ENCODE measurements at regions not wholly inside any gene's neighbourhood (a gene's known extent, or its start where the extent isn't known, plus 50 kb on each side); places are given as distances from the start of the nearest gene placed in this dataset.

DNA sequence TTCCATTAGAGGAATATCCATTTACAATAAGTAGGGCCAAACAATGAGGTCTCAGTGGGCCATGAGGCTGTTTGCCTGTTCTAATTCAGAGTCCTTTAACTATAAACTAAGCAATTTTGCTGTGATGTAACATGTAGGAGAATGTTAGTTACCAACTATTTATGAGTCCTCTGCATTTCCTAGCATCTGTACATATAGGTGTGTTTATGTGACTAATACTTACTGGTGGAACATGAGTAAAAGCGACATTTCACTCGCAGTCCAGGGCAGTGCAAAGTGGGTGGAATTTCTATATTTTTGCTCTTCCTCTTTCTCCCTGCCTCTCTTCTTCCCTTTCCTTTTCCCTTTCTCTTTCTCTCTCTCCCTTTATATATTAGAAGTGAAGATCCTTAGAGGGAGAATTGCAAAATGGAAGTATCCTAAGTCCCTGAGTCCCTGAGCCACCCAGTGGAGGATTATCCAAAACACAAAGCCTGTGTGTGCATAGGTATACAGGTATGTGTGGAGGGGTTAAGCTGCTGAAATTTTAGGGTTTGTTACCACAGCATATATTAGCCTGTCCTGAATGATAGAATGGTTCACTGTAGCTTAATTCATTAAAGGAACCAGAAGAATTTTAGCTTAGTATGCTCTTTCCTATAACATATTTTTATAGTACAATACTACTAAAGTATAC lies 487.0 kb upstream of the FANCL start (continued):
- TF ChIP-seq JUND (IDR thresholded peaks at IDR 0.05; ENCODE audit: low read depth, low read length): no peak

GRCh38 chr2:58721912-58722591 lies 480.9 kb upstream of the FANCL start:
- no peaks in the 10 kb centered on the region for H3K36me3 ChIP-seq (ENCODE audit: control insufficient read depth in 2 of 2, insufficient read depth in 2 of 2, low read length in 1 of 2)
- FAIRE-seq (no peak), ATAC-seq (no peak), DNase-seq (ENCODE audit: low read depth, low spot score) (no peak)
- no peaks in the 10 kb centered on the region for H3K4me1 ChIP-seq (ENCODE audit: control insufficient read depth, insufficient read depth, low read length)
- no TSS peak for BruUV-seq (replicated peaks)
- H3K27ac ChIP-seq (ENCODE audit: control insufficient read depth, insufficient read depth): no peak overlapping the region
- H2AFZ ChIP-seq (ENCODE audit: control insufficient read depth, low read depth, low read length): no peak overlapping the region
- RAD21 ChIA-PET (ENCODE audit: unreplicated experiment): no interaction called here
- CTCF ChIA-PET: no interaction called here
- H3K4me2 ChIP-seq (ENCODE audit: control insufficient read depth, insufficient read depth): no peak overlapping the region
- no peak overlapping the region for H3K9ac ChIP-seq (ENCODE audit: control insufficient read depth, insufficient read depth, low read length)
- no peaks in the 10 kb centered on the region for H3K9me3 ChIP-seq (replicated peaks; ENCODE audit: control insufficient read depth, insufficient read depth, low read length)
- intact Hi-C loops (cut with micrococcal nuclease; ENCODE audit: unreplicated experiment) (no loop called here), in situ Hi-C loops (cut with MboI) (no loop called here)
- H3K27me3 ChIP-seq (replicated peaks in 1 of 2; ENCODE audit: control insufficient read depth in 2 of 2, insufficient read depth in 2 of 2, low read length in 1 of 2): no peaks in the 10 kb centered on the region; a peak in 1 of 4 replicates
- 29% methylated on average over 4 of the region's 4 CpGs for WGBS (ENCODE audit: insufficient coverage, insufficient replicate concordance, low lambda C conversion rate, missing lambda C conversion rate)
- H3K79me2 ChIP-seq (ENCODE audit: control insufficient read depth, insufficient read depth, low read length): no peaks in the 10 kb centered on the region
- H3K4me3 ChIP-seq: no peak overlapping the region
- no peaks in the 10 kb centered on the region for H4K20me1 ChIP-seq (ENCODE audit: control insufficient read depth, insufficient read depth)
- POLR2A ChIA-PET: no interaction called here
- SMC1A ChIA-PET (ENCODE audit: uncharacterized antibody, unreplicated experiment): interaction anchor here (1.4 kb wide), 1 partner anchor 23 kb away, joined by 4 read pairs; no protein-coding TSS in a partner anchor
- TF ChIP-seq GABPA (IDR thresholded peaks at IDR 0.05; ENCODE audit: low read depth) (no peak), NR2C2 (IDR thresholded peaks at IDR 0.05; ENCODE audit: borderline replicate concordance, control insufficient read depth, insufficient read length, low read depth) (no peak), SREBF2 (IDR thresholded peaks at IDR 0.05; ENCODE audit: low read length) (no peak), MEF2B (IDR thresholded peaks at IDR 0.05; ENCODE audit: partially characterized antibody, poor library complexity, severe bottlenecking) (no peak), JUNB (IDR thresholded peaks at IDR 0.05) (no peak), POLR2AphosphoS2 (IDR thresholded peaks at IDR 0.05; ENCODE audit: low read depth, low read length) (no peak), ZBED1 (IDR thresholded peaks at IDR 0.05; ENCODE audit: borderline replicate concordance) (no peak), EZH2 (IDR thresholded peaks at IDR 0.05; ENCODE audit: borderline replicate concordance, control insufficient read depth, low read depth, low read length) (no peak), NFYB (IDR thresholded peaks at IDR 0.05; ENCODE audit: insufficient read depth, low read depth, low read length) (no peak)
- TF ChIP-seq, protein P1, sequence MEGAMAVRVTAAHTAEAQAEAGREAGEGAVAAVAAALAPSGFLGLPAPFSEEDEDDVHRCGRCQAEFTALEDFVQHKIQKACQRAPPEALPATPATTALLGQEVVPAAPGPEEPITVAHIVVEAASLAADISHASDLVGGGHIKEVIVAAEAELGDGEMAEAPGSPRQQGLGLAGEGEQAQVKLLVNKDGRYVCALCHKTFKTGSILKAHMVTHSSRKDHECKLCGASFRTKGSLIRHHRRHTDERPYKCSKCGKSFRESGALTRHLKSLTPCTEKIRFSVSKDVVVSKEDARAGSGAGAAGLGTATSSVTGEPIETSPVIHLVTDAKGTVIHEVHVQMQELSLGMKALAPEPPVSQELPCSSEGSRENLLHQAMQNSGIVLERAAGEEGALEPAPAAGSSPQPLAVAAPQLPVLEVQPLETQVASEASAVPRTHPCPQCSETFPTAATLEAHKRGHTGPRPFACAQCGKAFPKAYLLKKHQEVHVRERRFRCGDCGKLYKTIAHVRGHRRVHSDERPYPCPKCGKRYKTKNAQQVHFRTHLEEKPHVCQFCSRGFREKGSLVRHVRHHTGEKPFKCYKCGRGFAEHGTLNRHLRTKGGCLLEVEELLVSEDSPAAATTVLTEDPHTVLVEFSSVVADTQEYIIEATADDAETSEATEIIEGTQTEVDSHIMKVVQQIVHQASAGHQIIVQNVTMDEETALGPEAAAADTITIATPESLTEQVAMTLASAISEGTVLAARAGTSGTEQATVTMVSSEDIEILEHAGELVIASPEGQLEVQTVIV (IDR thresholded peaks at IDR 0.05; ENCODE audit: borderline replicate concordance, partially characterized antibody): no peak
- TF ChIP-seq, protein P2, sequence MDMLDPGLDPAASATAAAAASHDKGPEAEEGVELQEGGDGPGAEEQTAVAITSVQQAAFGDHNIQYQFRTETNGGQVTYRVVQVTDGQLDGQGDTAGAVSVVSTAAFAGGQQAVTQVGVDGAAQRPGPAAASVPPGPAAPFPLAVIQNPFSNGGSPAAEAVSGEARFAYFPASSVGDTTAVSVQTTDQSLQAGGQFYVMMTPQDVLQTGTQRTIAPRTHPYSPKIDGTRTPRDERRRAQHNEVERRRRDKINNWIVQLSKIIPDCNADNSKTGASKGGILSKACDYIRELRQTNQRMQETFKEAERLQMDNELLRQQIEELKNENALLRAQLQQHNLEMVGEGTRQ (IDR thresholded peaks at IDR 0.05; ENCODE audit: borderline replicate concordance, low read depth, low read length): no peak
- TF ChIP-seq, protein P3, sequence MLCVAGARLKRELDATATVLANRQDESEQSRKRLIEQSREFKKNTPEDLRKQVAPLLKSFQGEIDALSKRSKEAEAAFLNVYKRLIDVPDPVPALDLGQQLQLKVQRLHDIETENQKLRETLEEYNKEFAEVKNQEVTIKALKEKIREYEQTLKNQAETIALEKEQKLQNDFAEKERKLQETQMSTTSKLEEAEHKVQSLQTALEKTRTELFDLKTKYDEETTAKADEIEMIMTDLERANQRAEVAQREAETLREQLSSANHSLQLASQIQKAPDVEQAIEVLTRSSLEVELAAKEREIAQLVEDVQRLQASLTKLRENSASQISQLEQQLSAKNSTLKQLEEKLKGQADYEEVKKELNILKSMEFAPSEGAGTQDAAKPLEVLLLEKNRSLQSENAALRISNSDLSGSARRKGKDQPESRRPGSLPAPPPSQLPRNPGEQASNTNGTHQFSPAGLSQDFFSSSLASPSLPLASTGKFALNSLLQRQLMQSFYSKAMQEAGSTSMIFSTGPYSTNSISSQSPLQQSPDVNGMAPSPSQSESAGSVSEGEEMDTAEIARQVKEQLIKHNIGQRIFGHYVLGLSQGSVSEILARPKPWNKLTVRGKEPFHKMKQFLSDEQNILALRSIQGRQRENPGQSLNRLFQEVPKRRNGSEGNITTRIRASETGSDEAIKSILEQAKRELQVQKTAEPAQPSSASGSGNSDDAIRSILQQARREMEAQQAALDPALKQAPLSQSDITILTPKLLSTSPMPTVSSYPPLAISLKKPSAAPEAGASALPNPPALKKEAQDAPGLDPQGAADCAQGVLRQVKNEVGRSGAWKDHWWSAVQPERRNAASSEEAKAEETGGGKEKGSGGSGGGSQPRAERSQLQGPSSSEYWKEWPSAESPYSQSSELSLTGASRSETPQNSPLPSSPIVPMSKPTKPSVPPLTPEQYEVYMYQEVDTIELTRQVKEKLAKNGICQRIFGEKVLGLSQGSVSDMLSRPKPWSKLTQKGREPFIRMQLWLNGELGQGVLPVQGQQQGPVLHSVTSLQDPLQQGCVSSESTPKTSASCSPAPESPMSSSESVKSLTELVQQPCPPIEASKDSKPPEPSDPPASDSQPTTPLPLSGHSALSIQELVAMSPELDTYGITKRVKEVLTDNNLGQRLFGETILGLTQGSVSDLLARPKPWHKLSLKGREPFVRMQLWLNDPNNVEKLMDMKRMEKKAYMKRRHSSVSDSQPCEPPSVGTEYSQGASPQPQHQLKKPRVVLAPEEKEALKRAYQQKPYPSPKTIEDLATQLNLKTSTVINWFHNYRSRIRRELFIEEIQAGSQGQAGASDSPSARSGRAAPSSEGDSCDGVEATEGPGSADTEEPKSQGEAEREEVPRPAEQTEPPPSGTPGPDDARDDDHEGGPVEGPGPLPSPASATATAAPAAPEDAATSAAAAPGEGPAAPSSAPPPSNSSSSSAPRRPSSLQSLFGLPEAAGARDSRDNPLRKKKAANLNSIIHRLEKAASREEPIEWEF (IDR thresholded peaks at IDR 0.05; ENCODE audit: insufficient replicate concordance, low read depth, low read length): no peak

Measured in GM12878 (cell line).